ENCODE measurements at regions not wholly inside any gene's neighbourhood (a gene's known extent, or its start where the extent isn't known, plus 50 kb on each side); places are given as distances from the start of the nearest gene placed in this dataset.

DNA sequence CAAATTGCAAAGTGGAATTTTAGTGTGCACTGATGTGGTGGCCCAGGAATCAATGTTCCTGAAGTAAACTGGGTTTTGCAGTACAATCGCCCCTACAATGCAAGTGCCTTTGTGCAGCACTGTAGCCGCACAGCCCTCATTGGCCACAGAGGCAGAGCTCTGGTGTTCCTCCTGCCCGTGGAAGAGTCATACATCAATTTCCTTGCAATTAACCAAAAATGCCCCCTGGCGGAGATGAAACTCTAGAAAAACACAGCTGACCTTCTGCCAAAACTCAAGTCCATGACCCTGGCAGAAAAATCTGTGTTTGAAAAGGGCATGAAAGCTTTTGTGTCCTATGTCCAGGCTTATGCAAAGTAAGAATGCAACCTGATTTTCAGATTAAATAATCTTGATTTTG lies 117.9 kb upstream of the PRB2 start:
- TF ChIP-seq CREB1 (CRISPR knock-in tag; IDR thresholded peaks at IDR 0.05) (no peak), JUN (CRISPR knock-in tag; IDR thresholded peaks at IDR 0.05) (no peak), OVOL2 (CRISPR knock-in tag; IDR thresholded peaks at IDR 0.05; ENCODE audit: borderline replicate concordance) (no peak)
- TF ChIP-seq, protein P1, sequence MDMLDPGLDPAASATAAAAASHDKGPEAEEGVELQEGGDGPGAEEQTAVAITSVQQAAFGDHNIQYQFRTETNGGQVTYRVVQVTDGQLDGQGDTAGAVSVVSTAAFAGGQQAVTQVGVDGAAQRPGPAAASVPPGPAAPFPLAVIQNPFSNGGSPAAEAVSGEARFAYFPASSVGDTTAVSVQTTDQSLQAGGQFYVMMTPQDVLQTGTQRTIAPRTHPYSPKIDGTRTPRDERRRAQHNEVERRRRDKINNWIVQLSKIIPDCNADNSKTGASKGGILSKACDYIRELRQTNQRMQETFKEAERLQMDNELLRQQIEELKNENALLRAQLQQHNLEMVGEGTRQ (CRISPR knock-in tag; IDR thresholded peaks at IDR 0.05), result no peak
- TF ChIP-seq, protein P2, sequence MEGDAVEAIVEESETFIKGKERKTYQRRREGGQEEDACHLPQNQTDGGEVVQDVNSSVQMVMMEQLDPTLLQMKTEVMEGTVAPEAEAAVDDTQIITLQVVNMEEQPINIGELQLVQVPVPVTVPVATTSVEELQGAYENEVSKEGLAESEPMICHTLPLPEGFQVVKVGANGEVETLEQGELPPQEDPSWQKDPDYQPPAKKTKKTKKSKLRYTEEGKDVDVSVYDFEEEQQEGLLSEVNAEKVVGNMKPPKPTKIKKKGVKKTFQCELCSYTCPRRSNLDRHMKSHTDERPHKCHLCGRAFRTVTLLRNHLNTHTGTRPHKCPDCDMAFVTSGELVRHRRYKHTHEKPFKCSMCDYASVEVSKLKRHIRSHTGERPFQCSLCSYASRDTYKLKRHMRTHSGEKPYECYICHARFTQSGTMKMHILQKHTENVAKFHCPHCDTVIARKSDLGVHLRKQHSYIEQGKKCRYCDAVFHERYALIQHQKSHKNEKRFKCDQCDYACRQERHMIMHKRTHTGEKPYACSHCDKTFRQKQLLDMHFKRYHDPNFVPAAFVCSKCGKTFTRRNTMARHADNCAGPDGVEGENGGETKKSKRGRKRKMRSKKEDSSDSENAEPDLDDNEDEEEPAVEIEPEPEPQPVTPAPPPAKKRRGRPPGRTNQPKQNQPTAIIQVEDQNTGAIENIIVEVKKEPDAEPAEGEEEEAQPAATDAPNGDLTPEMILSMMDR (IDR thresholded peaks at IDR 0.05), result no peak
- TF ChIP-seq, protein P3, sequence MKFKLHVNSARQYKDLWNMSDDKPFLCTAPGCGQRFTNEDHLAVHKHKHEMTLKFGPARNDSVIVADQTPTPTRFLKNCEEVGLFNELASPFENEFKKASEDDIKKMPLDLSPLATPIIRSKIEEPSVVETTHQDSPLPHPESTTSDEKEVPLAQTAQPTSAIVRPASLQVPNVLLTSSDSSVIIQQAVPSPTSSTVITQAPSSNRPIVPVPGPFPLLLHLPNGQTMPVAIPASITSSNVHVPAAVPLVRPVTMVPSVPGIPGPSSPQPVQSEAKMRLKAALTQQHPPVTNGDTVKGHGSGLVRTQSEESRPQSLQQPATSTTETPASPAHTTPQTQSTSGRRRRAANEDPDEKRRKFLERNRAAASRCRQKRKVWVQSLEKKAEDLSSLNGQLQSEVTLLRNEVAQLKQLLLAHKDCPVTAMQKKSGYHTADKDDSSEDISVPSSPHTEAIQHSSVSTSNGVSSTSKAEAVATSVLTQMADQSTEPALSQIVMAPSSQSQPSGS (CRISPR knock-in tag; IDR thresholded peaks at IDR 0.05; ENCODE audit: borderline replicate concordance, low read depth), result no peak
- TF ChIP-seq, protein P4, sequence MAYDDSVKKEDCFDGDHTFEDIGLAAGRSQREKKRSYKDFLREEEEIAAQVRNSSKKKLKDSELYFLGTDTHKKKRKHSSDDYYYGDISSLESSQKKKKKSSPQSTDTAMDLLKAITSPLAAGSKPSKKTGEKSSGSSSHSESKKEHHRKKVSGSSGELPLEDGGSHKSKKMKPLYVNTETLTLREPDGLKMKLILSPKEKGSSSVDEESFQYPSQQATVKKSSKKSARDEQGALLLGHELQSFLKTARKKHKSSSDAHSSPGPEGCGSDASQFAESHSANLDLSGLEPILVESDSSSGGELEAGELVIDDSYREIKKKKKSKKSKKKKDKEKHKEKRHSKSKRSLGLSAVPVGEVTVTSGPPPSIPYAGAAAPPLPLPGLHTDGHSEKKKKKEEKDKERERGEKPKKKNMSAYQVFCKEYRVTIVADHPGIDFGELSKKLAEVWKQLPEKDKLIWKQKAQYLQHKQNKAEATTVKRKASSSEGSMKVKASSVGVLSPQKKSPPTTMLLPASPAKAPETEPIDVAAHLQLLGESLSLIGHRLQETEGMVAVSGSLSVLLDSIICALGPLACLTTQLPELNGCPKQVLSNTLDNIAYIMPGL (CRISPR knock-in tag; IDR thresholded peaks at IDR 0.05), result no peak

Data from WTC11 (cell line).